Left ventricle myocardium superior (tissue), 1 donor: ENCODE measurements at regions not wholly inside any gene's neighbourhood (a gene's known extent, or its start where the extent isn't known, plus 50 kb on each side); places are given as distances from the start of the nearest gene placed in this dataset.
A peak's percentile ranks its signal among the peaks of the same experiment; 100 is the strongest.

Experiments
- ATAC-seq: fragments of 200-7000 bp; cut with Tn5 transposase; one replicate; pipeline ENCODE4 v1.9.1; 2020; ENCODE audit warnings: mild to moderate bottlenecking, moderate library complexity
- DNase-seq: peaks from one replicate; pipeline ENCODE4 v3.0.0-alpha.2; 2020
- intact Hi-C: fragments of 100-400 bp; cut with micrococcal nuclease; formaldehyde crosslinking; loops from one replicate; pipeline ENCODE4 v1.11.0; 2022
- donor health status: DM: no; HTN: yes; CAD: no; lungs with severe emphysema.

DNA sequence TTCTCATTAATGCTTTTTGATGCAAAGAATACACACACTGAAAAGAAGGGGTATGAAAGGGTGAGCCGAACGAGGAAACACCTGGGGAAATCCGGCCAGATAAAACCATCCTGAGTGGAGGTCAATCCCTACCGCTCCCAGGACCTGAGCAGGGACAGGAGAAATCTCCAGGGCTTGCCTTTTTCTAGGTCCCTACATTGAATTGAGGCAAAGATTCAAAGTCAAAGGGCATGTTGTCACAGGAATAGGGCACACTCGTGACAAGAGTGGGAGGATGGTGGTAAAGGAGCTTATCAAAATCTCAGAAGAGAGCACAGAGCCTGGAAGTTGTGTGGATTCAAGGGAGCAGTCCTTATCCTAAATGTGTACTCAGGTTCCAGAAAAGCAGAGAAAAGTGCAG is 61.2 kb upstream of the ACKR3 start:
- intact Hi-C loops = loop anchor here (5.0 kb wide), 1 partner anchor 519 kb away; no protein-coding TSS in a partner anchor
- ATAC-seq (no peak), DNase-seq (no peak)

DNA sequence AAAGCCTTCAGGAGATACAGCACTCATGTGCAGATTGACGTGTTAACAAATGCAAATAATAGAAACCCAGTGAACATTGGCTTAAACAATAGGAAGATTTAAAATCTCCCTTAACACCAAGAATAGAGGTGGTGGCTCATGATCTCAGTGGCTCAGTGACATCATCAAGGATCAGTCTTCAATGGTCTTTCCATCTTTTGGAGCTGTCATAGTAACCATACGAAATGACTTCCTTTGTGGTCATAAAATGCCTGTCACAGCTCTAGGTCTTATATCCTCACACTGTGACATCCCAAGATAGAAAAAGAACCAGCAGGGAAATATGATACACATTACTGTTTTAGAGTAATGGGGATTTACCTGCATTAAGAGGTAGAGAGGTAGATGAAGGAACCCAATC is 59.6 kb upstream of the ACKR3 start:
- no peak for DNase-seq
- intact Hi-C loops = no loop called here
- ATAC-seq = no peak

DNA sequence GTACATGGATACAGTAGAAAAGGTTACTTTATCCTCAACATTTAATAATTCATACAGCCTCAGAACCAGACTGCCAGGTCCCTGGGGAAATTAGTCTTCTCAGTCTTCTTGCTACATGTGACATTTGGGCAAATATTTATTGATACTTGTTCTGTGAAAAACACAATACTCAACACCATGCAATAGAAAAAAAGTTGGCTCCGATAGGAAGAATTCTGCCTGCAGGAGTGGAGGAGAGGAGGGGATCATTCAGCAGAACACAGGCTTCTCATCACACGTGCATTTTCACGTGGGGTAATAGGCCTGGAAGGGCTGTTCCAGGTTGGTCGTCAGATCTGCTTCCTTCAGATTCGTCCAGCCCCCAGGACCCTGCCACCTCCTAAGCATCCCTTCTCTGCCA is 58.4 kb upstream of the ACKR3 start:
- no peak for DNase-seq
- intact Hi-C loops = no loop called here
- no peak for ATAC-seq

DNA sequence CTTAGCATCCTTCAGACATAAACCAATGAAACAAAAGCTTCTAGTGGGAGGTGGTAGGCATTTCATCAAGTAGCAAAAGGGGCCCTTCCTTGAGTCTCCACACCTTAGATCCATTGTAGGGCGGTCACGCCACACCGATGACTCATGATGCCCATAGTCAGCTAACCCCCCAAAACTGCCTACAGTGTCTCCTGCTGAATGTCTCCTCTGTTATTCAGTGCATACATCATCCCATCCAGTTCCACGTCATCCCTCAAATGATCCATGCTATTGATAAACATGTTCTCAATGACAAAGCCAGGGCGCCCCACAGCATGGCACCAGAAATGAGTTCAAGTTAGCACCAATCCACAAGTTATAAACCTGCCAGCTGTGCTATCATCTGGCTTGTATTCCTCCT is 57.4 kb upstream of the ACKR3 start:
- ATAC-seq (no peak), DNase-seq (no peak)
- intact Hi-C loops = no loop called here

DNA sequence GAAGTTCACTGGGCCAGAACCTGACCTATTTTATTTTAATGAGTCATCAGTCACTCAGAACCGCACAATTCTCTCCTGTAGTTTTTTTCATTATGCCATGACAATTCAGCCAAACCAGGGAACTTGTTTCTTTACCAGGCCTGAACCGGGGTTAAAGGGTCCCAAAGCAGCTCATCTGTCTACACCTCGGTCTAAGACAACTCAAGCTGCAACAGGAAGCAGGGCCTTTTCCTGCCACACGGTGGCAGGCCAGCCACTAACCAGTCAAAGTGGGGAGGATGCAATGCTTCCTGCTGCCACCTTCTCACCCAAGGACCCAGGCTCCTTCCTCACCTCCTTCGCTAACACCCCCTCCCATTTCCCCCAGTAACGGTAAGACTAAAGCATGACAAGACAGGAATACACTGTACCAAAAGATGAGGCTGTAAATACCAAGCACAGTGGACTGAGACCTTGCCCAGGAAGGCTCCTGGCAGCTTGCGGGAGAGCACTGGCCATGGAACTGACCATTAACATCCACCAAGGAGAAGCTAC is 56.7 kb upstream of the ACKR3 start:
- intact Hi-C loops = no loop called here
- ATAC-seq (peak; percentile 92), DNase-seq (peak; percentile 79)

DNA sequence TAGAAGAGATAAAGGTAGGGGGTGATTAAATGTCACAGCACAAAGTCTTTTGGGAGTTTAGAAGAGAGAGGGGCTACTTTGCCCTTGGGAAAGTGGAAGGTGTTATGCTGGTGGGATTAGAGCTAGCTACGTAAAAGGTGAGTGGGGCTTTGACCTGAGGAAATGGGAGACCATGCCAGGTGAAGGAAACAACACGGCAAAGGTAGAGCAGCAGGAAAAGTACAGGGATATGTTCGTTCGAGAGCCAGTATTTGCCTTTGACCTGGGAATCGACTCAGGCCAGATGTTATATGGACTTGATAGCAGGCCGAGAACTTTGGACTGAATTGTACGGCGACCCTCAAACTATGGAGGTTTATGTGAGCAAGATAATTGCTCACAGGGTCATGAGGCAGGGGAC is 55.7 kb upstream of the ACKR3 start:
- DNase-seq = no peak

DNA sequence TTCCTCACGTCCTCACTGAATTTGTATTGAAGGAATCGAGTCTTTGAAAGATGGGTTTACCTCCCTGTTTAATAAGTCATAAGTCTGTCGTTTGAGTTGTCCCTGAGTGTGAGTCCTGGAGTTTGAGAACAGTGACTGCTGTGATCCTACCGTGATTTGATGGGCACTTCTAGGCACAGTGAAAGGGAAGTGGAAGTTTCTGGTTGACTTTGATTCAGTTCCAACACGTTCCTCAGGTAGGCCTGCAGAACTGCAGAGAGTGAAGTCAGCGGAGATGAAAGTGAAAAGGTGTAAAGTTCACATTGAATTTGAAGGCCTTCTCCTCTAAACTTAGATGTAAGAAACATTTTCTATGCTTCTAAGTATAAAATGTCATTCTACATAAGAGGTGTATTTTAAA is 52.9 kb upstream of the ACKR3 start:
- DNase-seq (no peak), ATAC-seq (no peak)
- intact Hi-C loops = no loop called here

More for the DNA sequence above, 55.7 kb upstream of the ACKR3 start:
- ATAC-seq = no peak
- intact Hi-C loops = no loop called here

DNA sequence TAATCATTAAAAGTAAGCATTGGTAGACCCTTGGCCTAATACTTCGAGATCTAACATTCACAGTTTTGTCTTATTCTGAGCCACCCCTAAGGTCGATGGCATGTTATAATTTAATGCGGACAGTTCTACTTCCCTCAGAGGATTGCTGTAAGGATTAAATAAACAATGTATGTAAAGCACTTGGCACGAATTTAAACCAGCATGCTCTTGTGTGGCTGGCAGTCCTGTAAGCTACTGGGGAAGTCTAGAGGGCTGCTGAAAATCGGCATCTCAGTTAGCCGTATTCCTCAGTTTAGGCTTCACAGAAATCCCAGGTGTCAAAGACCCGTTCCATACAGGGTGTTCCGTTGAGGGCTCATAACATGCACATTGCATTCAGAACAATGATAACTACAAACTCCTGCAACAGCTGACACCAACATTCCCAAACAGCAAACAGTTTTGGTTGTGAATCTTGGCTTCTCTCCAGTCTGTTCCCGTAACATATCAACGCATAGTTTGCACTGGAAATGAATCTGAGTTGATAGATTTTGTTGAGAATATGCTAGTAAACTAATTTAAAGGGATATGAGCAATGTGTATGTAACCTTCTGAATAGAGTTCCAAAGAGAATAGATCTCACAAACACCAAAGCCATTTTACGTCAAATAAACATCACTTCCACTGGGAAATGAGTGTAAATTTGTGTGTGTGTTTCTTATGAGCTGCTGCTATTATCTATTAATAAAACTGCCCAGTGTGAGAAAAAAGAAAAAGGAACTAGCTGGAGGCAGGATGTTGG is 52.2 kb upstream of the ACKR3 start:
- intact Hi-C loops = no loop called here
- ATAC-seq = no peak

More for the DNA sequence above, 52.2 kb upstream of the ACKR3 start:
- no peak for DNase-seq
